Activated T-cell treated with anti-CD3 and anti-CD28 coated beads for 24 hours (primary cell): ENCODE measurements at regions not wholly inside any gene's neighbourhood (a gene's known extent, or its start where the extent isn't known, plus 50 kb on each side); places are given as distances from the start of the nearest gene placed in this dataset.

Experiments
- DNase-seq: peaks from one replicate; pipeline ENCODE4 v3.0.0-alpha.2; 2020; ENCODE audit warnings: low read depth

DNA sequence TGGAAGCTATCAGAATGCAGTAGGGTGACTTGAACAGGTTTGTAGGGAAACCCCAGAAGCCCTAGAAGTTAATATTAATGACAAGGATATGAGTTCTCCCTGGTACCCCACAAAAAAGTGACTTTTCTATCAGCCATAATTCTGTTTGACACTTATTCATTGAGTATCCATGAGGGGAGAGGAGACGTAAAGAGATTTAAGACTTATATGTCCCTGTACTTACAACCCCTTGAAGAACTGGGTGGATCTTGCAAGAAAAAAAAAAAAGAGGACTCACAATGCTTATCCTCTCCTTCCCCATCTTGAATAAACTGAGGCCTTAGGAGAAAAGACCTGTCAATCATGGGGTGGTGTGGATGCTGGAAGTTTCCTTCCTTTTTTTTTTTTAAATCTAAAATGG is 203.5 kb downstream of the CBLN1 start:
- DNase-seq: no peak

- DNase-seq: no peak
Measured at GRCh38 chr16:49075709-49076108, 205.9 kb downstream of the CBLN1 start.

GRCh38 chr16:49068224-49068623 is 213.4 kb downstream of the CBLN1 start:
- DNase-seq: no peak

DNA sequence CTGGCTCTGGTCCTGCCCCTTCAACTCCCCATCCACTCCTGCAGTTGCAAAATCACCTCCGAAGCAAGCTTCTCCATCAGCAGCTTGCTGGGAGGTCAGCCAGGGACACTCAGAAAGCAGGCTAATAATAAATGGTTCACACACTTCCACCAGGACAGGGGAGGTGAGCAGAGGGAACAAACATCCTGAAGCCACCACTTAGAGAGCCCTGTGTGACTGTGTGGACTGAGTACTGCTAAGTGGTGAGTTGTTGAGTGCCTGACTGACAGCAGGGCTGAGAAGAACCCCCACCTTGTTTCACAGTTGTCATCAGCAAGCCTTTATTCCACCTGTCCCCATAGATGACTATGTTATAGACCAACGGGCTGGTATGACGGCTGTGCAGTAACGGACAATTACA is 213.9 kb downstream of the CBLN1 start:
- DNase-seq: no peak

- no peak for DNase-seq
Measured at GRCh38 chr16:49061137-49061714, 220.4 kb downstream of the CBLN1 start.

DNA sequence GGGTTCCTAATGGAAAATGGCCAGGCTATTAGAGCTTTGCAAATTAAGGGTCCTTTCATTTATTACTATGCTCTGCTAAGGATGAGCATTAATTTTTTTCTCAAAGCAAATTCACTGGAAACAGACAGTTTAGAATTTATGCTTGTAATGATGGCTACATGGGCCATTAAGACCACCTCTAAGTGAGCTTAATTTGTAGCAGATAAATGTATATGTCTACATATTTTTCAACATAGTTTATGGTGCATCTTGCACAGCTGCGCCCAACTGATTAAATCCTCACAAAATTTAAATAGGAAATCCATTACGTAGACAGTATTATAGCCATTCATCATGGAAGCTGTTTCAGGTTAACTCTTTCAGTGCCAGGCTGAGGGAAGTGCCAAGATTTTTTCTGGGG is 220.9 kb downstream of the CBLN1 start:
- DNase-seq: no peak

GRCh38 chr16:49058382-49058781 is 223.3 kb downstream of the CBLN1 start:
- no peak for DNase-seq

DNA sequence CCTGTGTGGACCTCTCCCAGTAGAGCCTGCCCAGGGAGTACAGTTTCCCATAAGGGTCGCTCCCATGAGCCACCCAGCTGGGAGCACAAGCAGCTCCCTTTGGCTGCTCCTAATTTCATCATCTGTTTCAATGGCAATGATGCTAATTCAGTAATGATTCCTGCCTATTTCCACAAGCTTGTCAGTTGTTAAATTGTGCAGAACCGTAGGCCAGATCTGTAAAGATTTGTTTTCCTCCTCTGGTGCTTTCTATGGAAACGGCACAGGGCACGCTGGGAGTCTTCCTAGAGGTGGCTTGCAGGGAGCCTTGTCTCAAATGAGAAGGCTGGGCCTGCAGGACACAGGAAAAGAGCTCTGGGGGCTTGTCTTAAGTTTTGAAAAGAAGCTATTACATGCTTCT is 223.7 kb downstream of the CBLN1 start:
- no peak for DNase-seq

DNA sequence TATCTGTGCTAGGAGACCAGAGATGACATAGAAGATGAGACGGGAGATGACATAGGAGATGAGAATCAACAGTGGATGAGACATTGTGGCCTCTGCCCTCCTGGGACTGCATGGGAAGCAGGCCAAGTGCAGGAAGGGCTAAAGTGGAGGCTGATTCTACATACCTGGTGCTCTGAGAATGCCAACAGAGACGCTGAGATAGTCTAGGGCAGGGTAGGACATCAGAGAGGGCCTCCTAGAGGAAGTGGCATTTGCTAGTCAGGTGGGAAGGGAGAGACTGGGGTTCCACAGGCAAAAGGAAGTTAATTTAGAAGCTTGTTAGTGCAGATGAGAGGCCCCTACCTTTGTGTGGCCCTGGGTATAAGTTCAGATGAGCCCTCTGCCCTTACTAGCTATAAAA is 224.2 kb downstream of the CBLN1 start:
- DNase-seq: no peak

DNA sequence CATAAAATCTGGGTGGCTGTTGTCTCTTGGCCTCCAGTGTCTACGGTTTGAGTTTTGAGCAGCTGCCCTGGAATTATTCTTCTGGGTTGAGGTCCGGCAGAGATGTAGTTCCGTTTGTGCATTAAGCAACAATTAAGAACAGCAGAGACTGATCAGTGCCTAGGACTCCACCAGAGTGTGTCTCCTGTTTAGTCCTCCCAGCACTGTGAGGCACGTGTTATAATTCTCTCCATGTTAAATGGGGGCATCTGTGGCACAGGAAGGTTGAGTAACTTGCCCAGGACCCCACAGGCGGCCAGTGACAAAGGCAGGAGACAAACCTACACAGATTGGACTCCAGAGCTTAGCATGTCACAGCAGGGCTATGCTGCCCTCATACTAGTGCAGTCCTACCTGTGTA is 225.1 kb downstream of the CBLN1 start:
- no peak for DNase-seq

DNA sequence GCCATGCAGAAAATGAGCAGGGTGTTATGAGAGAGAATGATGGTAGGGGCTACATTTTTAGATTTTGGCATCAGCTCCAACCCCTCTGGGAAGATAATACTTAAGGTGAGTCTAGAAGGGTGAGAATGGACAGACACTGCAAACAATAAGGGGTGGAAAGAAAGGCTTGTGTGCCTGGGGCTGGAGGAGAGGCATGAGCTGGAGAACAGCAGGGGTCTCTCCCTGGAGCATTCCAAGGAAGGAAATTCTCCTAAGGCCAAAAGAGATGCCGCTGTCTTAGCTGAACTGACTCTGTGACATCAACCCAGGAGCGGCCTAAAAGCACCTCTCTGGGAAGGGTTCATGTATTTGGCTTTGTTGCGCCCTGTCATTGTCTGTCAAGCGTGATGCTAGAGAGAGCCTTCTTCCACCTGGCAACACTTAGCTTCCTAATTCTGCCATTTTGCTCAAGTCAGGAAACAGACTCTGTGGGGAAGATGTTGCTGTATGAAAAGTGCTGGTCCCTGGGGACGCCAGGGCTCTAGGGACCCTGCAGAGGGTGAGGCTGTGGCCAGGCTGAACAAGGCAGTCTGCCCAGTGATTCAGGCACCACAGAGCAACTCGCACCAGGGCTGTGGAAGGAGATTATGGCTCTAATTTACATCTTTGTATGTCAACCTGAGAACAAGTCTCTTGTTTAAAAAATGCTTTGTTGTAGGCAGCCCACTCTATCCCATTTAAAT is 225.7 kb downstream of the CBLN1 start:
- no peak for DNase-seq

- DNase-seq: no peak
Measured at GRCh38 chr16:49055291-49055690, 226.3 kb downstream of the CBLN1 start.

DNA sequence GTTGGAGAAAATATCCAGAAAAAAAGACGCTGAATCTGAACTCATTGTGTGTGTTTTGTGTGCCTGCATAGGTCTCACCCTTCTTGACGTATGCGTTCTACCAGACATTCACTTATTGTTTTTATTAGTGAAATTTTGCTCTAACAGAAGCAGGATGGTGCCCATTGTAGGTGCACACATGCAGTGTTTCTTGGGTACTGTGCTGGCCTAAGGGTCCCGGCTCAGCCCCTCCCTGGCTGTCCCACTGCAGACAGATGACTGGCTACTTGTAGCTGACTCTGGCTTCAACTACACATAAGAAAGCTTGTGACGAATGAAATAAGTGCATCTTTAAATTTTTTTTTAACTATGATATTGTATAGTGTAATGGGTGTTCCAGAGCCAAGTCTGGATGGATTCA is 227.0 kb downstream of the CBLN1 start:
- no peak for DNase-seq

DNA sequence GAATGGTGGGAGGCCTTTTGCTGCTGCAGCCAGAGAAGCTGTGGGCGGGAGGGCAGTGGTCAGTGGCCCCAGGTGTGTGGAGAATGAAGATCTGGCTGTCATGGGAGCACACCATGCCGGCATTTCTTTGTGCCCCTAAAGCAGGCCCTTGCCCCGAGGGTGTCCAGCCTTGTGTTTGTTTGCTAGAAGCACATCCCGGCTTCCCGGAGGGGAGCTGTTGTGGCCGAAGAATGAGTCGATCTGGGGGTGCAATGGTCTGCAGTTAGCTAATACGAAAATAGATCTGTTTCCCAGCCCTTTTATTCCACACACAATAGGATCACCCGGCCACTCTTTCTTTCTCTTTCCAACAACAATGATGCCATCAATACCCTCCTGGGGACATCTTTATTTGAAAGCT is 228.8 kb downstream of the CBLN1 start:
- no peak for DNase-seq

DNA sequence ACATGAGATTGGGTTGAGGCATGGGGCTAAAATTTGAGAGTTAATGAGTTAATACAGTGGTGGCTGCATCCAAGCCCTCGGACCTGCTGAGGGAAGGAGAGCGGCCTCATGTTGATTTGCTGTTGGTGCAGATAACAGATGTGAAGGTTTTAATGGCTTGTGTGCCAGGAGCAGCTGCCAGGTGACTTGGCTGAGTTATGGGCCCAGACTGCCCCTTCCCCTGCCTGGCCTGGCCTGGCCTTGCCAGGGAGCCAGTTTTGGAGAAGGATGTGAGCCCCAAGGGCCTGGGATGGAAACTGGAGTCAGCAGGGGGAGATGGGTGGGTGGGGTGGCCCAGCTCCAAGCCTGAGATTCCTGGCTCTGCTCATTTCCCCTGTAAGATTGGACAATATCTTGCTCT is 230.1 kb downstream of the CBLN1 start:
- DNase-seq: no peak

GRCh38 chr16:49050607-49051006 is 231.0 kb downstream of the CBLN1 start:
- DNase-seq: no peak

DNA sequence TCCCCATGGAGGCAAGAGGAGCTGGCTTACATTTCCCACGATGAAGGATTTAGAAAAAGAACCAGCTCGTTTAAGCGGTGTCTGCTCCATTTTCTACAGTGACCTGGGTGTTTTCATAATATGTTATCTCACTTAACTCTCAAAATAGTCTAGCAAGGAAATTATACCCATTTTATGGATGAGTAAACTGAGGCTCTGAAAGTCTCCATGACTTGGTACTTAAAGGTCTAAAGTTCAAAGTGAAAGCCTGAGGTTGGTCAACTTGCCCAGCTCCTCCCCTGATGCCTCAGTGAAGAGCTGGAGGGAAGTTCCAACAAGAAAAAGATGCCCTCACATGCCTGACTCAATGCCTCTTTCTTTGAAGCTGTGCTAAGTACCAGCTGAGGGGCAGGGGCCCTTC is 232.0 kb downstream of the CBLN1 start:
- no peak for DNase-seq

DNA sequence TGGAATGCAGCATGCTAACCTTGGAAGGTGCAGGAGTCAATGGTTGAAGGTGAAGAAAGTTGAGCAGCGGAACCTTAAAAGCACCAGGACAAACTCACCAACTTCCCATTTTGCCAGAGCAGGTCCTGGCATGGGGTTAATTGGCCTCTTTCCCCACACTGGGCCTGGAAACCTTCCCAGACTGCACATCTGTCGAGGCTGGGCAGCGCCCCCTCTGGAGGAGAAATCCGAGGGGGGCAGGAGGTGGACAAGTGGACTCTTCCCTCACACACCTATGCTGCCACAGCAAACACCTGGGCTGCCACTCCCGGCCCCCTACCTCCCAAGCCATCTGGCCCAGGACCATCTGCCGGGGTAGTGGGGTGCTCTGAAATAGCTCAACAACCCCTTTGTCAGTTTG is 232.4 kb downstream of the CBLN1 start:
- DNase-seq: no peak

GRCh38 chr16:49048557-49048956 is 233.1 kb downstream of the CBLN1 start:
- no peak for DNase-seq

GRCh38 chr16:49036126-49036525 is 245.5 kb downstream of the CBLN1 start:
- DNase-seq: no peak

- DNase-seq: no peak
Measured at GRCh38 chr16:49027420-49027819, 254.2 kb downstream of the CBLN1 start.

DNA sequence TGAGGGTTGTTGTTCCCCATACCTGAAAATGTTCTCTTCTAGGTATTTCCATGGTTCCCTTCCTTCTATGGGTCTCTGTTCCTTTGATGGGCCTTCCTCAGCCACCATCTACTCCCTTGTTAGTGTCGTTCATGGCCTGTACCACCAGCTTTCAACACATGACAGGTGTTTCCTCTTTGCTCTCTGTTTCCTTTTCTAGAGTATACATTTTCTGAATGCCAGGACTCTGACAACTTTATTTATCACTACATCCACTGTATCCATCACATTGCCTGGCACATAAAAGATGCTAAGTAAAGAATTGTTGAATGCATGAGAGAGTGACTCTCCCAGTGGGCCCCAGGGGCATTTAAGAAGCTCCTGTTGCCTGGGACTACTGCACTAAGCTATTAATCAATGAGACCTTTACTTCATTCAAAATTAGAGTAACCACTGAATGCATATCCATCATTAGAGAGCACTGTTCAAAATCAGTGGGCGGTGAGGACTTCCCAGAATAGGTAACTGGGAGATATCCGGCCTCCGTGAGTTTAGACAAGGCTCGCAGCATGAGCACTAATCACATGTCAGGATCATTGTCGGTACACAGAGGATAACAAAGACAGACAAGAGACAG is 255.0 kb downstream of the CBLN1 start:
- DNase-seq: no peak

- DNase-seq: no peak
Measured at GRCh38 chr16:49024896-49025295, 256.7 kb downstream of the CBLN1 start.

DNA sequence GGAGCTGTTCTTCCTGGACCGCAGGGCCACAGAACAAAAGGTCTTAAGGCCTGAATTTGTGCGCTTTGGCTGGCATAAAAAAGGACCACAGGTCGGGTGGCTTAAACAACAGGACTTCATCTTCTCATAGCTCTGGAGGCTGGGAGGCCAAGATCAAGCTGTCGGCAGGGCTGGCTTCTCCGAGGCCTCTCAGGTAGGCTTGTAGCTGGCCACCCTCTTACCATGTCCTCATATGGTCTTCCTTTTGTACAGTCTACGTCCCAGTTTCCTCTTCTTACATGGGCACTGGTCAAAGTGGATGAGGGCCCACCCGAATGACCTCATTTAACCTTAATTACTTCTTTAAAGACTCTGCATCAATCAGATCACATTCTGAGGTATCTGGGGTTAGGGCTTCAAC is 257.6 kb downstream of the CBLN1 start:
- DNase-seq: no peak
